ENCODE measurements at regions not wholly inside any gene's neighbourhood (a gene's known extent, or its start where the extent isn't known, plus 50 kb on each side); places are given as distances from the start of the nearest gene placed in this dataset.
"Not testable (repeated sequence)": the region's sequence is repeated elsewhere in the genome, so short reads cannot be mapped to it uniquely, and the experiment has no call there.

DNA sequence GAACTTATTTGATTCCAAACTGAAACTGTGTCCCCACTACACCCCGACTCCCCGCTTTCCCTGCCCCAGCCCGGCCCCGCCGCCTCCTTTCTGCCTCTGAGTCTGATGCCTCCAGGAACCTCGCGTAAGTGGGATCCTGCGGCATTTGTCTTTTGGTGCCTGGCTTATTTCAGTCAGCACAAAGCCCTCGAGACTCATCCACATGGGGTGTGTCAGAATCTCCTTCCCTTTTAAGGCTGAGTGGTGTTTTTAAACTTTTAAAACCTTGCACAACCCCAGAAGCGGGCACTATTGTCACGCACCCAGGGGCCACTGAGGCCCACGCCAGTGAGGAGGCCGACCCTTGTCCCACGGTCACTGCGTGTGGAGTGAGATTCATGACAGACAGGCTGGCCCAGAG, 206.9 kb downstream of the NPIPB11 start:
- ATAC-seq (ENCODE audit: low read depth): peak; percentile 40
- TF ChIP-seq POLR2A (IDR thresholded peaks at IDR 0.05; ENCODE audit: low read depth, low read length) (peak; percentile 22; the same call in 1 of the 2 replicates), CEBPB (IDR thresholded peaks at IDR 0.05; ENCODE audit: low read depth, low read length) (peak; percentile 40; the same call in 1 of the 2 replicates)
- BruUV-seq (replicated peaks); H3K27me3 ChIP-seq (ENCODE audit: control insufficient read depth, insufficient read depth, low read length); CTCF ChIA-PET; H3K36me3 ChIP-seq (ENCODE audit: control insufficient read depth, insufficient read depth, low read length); H3K4me3 ChIP-seq (ENCODE audit: insufficient read depth, low read depth, low read length); H4K20me1 ChIP-seq (ENCODE audit: insufficient read depth, low read length); H3K9me3 ChIP-seq (ENCODE audit: control insufficient read depth, insufficient read depth, low read length); H2AK9ac ChIP-seq (replicated peaks; ENCODE audit: low read depth, low read length, poor library complexity); POLR2A ChIA-PET (ENCODE audit: unreplicated experiment); H2AFZ ChIP-seq (replicated peaks; ENCODE audit: low read length, poor library complexity); dilution Hi-C loops (cut with HindIII; ENCODE audit: low sequenced_read_pairs, unreplicated experiment); in situ Hi-C loops (cut with MboI; ENCODE audit: low sequenced_read_pairs): not testable (repeated sequence)
- H3K56ac ChIP-seq (ENCODE audit: extremely low read depth, insufficient read depth, low read length): peak overlapping the region; percentile 92
- H4K5ac ChIP-seq (ENCODE audit: low read depth, low read length): peak overlapping the region; percentile 100
- peaks cover 3 to 23% of the 10 kb centered on the region in 2 experiments; a peak in 3 of 4 replicates for H3K79me1 ChIP-seq (ENCODE audit: low read depth in 1 of 2, low read length in 2 of 2)
- peak overlapping the region; percentile 99 for H2AK5ac ChIP-seq (ENCODE audit: low read depth, low read length)
- peaks cover 41% of the 10 kb centered on the region for H3K4me1 ChIP-seq (ENCODE audit: control insufficient read depth, insufficient read depth, low read length)
- H3K14ac ChIP-seq (replicated peaks; ENCODE audit: low read depth, low read length): peak overlapping the region; percentile 98
- peak overlapping the region; percentile 98 for H2BK5ac ChIP-seq (ENCODE audit: low read depth, low read length, poor library complexity, severe bottlenecking)
- H3K18ac ChIP-seq (ENCODE audit: low read depth, low read length): peak overlapping the region; percentile 99
- H3K27ac ChIP-seq (ENCODE audit: insufficient read depth, low read length): peak overlapping the region; percentile 87
- peak overlapping the region; percentile 25; the same call in 1 of the 2 replicates for H3K4me2 ChIP-seq (ENCODE audit: low read depth, low read length)
- H2BK120ac ChIP-seq (ENCODE audit: low read depth, low read length): peak overlapping the region; percentile 97
- intact Hi-C loops (cut with micrococcal nuclease): loop anchor here (5.0 kb wide), 1 partner anchor 42 kb away; no protein-coding TSS in a partner anchor
- peak overlapping the region; percentile 98 for H2BK20ac ChIP-seq (ENCODE audit: low read depth, low read length)
- WGBS, 2 experiments (ENCODE audit: extremely low coverage in 2 of 2, insufficient read length in 1 of 2): 23% methylated on average over 5 of the region's 15 CpGs; no CpG with 5 or more reads in 1 of the 2 experiments
- peak overlapping the region; percentile 98 for H4K91ac ChIP-seq (ENCODE audit: insufficient read depth, low read depth, low read length)
- peak; percentile 59 for DNase-seq
- peaks cover 12% of the 10 kb centered on the region for H3K9me1 ChIP-seq (ENCODE audit: insufficient read depth, low read length)
- peak overlapping the region; percentile 100; the same call in 2 of the 3 replicates for H2BK15ac ChIP-seq (ENCODE audit: low read depth, low read length)
- H3K23ac ChIP-seq (ENCODE audit: low read depth, low read length): peak overlapping the region; percentile 99
- peak overlapping the region; percentile 95 for H3K4ac ChIP-seq (ENCODE audit: low read depth, low read length)
- peak overlapping the region; percentile 97 to 99 for H4K8ac ChIP-seq (ENCODE audit: low read depth in 2 of 2, low read length in 2 of 2)
- H3K9ac ChIP-seq (ENCODE audit: low read depth, low read length): peak overlapping the region; percentile 82

Data from IMR-90 (cell line).